GM21515 (cell line): ENCODE measurements at regions not wholly inside any gene's neighbourhood (a gene's known extent, or its start where the extent isn't known, plus 50 kb on each side); places are given as distances from the start of the nearest gene placed in this dataset.

Experiments
- ATAC-seq: cut with Tn5 transposase; IDR thresholded peaks from one replicate; pipeline ENCODE4 v1.9.1; 2021; ENCODE audit not compliant: unreplicated experiment

- ATAC-seq = no peak
Measured at GRCh38 chr2:121895723-121896571, 140.5 kb downstream of the TSN start.

- ATAC-seq = no peak
Measured at GRCh38 chr2:121897335-121897970, 142.0 kb downstream of the TSN start.

- ATAC-seq = no peak
Measured at GRCh38 chr2:121898483-121898882, 143.0 kb downstream of the TSN start.

GRCh38 chr2:121900391-121900790, 144.9 kb downstream of the TSN start:
- ATAC-seq = no peak

GRCh38 chr2:121902171-121902591, 146.7 kb downstream of the TSN start:
- no peak for ATAC-seq

- no peak for ATAC-seq
Measured at GRCh38 chr2:121902616-121903015, 147.2 kb downstream of the TSN start.

GRCh38 chr2:121903037-121903689, 147.7 kb downstream of the TSN start:
- no peak for ATAC-seq

- ATAC-seq = no peak
Measured at GRCh38 chr2:121904656-121905055, 149.2 kb downstream of the TSN start.

GRCh38 chr2:121905201-121905600, 149.8 kb downstream of the TSN start:
- ATAC-seq = no peak

- ATAC-seq = no peak
Measured at GRCh38 chr2:121906170-121906569, 150.7 kb downstream of the TSN start.

GRCh38 chr2:121907928-121908327, 152.5 kb downstream of the TSN start:
- ATAC-seq = no peak

GRCh38 chr2:121910139-121910538, 154.7 kb downstream of the TSN start:
- no peak for ATAC-seq

- no peak for ATAC-seq
Measured at GRCh38 chr2:121911036-121911435, 155.6 kb downstream of the TSN start.

- ATAC-seq = no peak
Measured at GRCh38 chr2:121917143-121917542, 161.7 kb downstream of the TSN start.

GRCh38 chr2:121918231-121918630, 162.8 kb downstream of the TSN start:
- ATAC-seq = no peak

GRCh38 chr2:121919803-121920202, 164.4 kb downstream of the TSN start:
- ATAC-seq = no peak

GRCh38 chr2:121925466-121925865, 170.0 kb downstream of the TSN start:
- no peak for ATAC-seq

GRCh38 chr2:121943285-121943684, 187.8 kb downstream of the TSN start:
- ATAC-seq = no peak

- no peak for ATAC-seq
Measured at GRCh38 chr2:121944072-121944831, 188.8 kb downstream of the TSN start.

GRCh38 chr2:121947674-121948073, 192.2 kb downstream of the TSN start:
- ATAC-seq = no peak

GRCh38 chr2:121949271-121949670, 193.8 kb downstream of the TSN start:
- ATAC-seq = no peak
